CD4-positive, alpha-beta T cell treated with Interleukin-21 for 1 hour (primary cell): ENCODE measurements at regions not wholly inside any gene's neighbourhood (a gene's known extent, or its start where the extent isn't known, plus 50 kb on each side); places are given as distances from the start of the nearest gene placed in this dataset.

Source experiments
- DNase-seq: peaks from one replicate; pipeline ENCODE4 v3.0.0-alpha.2; 2020

- no peak for DNase-seq
These were observed 54.8 kb upstream of the KLHL29 start for GRCh38 chr2:23330214-23330613.
